HG02623 (cell line): ENCODE measurements at regions not wholly inside any gene's neighbourhood (a gene's known extent, or its start where the extent isn't known, plus 50 kb on each side); places are given as distances from the start of the nearest gene placed in this dataset.
A peak's percentile ranks its signal among the peaks of the same experiment; 100 is the strongest.

Experiments
- ATAC-seq: cut with Tn5 transposase; IDR thresholded peaks from one replicate; pipeline ENCODE4 v1.9.1; 2021; ENCODE audit warnings: moderate library complexity; ENCODE audit not compliant: unreplicated experiment

DNA sequence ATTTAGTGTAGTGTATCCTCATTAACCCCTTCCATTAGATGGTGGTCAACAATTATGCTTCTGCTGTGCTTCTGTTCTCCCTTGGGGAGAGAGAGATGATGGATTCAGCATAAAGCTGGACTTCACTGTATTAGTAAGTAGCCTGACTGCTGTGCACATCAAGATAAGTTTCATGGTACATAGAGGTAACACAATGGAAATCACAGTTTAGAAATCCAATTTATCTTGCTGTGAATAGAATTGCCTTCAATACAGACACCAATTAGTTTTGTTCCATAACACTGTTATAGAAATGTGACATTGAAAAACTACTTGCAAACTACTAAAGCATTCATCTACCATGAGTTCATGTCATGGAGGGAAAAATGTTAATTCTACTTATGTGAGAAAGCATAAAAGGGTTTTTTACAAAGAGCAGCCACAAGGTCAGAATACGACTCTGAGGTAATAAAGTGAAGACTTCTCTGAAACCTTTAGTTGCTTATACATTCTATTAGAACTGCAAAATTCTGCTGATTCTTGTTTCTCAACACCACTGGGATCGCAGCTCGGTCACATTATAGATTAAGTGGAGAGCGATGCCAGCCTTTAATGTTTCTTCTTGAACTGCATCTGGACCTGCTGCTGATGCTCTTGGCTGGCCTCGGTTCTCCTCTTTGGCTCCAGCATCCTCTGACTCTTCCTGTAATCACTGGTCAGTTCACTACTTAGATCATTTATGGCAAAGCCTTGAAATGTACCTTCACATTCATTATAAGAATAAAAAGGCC, 190.8 kb downstream of the ATP23 start:
- ATAC-seq, result no peak

DNA sequence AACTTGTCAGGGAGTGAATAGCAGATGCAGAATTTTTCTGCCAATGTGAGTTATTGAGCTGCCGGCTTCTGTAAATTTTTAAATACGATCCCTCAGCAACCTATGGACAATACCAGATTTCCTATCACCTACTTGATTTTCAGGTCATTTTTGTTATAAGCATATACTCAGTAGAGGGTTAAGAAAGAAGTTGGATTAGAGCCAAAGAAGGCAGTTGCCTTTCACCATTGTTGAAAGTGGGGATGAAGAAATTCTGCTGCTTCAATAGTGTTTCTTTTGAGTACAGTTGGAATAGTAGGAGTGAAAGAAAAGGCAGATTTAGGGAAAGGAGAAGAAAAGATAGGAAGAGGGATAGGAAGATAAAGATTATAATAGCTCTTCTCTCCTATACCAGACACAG, 197.1 kb downstream of the ATP23 start:
- no peak for ATAC-seq

DNA sequence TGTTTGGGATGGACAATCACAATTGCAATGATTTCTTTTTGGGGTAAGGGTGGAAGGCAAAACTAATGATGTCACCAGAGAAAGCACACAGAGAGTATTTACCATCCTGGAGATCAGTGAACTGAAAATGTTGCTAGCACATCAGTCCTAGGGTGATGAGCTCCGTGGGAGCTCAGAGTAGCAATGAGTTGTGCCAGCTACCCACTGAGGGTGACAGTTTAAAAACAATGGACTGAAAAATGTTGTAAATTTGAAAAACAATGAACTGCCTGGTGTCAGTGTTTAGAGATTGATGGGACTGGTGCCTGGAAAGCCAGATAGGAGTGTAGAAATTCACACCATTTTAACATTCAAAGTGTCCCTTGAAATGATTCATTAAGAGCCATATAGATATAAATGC, 198.5 kb downstream of the ATP23 start:
- no peak for ATAC-seq

- no peak for ATAC-seq
Observed at GRCh38 chr12:58140395-58140794, 199.0 kb downstream of the ATP23 start.

DNA sequence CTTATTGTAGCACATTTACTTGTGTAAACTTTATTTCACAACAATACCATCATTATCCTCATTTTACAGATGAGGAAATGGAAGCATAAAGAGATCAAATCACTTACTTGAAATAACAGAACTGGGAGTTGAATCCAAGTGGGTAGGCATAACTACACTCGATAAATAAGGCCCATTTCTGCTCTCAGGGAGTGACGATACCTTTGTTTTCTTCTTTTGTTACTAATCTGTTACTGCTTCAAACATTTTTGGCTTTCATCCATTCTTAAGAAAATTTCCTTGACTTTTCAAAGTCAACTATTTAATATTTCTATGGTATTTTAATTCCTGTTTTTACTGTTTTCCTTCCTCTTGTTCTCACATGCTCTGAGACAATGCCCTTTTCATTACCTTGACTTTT, 201.6 kb downstream of the ATP23 start:
- ATAC-seq, result no peak

DNA sequence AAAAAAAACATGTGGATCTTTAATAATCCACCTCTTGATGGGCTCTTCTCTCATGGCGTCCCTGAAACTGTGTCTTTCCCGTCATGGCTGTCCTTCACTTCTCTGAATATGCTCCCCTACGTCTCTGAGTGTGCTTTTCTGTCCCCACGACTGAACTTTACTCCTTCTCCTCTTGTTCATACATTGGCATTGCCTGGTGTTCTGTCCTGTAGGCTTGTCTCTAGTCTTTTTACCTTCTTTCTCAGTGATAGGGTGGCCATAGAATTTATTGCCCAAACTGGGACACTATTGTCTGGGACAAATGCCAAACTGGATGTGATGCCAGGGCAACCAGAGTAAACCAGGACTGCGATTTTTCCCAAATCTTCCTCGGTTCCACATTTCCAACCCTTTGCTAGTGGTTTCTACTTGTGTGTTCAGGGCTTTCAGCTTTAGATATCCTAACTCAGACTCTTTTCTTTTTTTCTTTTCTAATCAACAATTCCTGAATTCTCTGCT, 202.2 kb downstream of the ATP23 start:
- ATAC-seq, result no peak

GRCh38 chr12:58148405-58148804, 207.0 kb downstream of the ATP23 start:
- no peak for ATAC-seq

GRCh38 chr12:58148976-58149375, 207.6 kb downstream of the ATP23 start:
- no peak for ATAC-seq

DNA sequence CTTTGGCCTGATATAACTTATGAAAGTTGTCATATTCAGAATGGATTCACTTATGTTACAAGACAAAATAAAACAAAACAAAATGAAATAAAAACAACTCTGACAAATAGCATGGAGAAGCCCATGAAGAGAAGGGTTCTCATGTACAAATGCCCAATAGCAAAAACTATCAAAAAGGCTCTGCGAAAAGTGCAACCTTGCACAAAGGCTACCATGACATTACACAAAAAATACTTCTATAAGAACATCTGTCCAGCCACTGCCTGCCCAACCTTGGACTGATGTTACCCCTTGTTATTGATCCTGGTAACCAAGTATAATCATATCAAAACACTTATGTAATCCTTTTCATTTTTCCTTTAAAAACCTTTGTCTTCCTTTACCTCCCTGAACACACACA, 213.0 kb downstream of the ATP23 start:
- no peak for ATAC-seq

DNA sequence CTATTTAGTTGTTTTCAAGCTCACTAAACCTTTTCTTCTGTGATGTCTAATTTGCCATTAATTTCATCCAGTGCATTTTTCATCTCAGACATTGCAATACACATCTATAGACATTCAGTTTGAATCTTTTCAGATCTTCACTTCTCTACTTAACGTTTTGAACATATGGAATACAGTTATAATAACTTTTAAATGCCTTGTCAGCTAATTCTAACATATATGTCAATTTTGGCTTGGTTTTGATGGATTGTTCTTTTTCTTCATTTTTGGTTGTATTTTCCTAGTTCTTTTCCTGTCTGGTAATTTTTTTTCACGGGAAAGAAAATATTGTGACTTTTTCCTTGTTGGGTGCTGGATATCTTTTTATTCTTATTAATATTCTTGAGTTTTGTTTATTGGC, 215.3 kb downstream of the ATP23 start:
- ATAC-seq, result no peak

- ATAC-seq, result no peak
Observed at GRCh38 chr12:58159941-58160340, 218.6 kb downstream of the ATP23 start.

- ATAC-seq, result no peak
Observed at GRCh38 chr12:58161773-58162172, 220.4 kb downstream of the ATP23 start.

GRCh38 chr12:58163021-58163420, 221.7 kb downstream of the ATP23 start:
- no peak for ATAC-seq

DNA sequence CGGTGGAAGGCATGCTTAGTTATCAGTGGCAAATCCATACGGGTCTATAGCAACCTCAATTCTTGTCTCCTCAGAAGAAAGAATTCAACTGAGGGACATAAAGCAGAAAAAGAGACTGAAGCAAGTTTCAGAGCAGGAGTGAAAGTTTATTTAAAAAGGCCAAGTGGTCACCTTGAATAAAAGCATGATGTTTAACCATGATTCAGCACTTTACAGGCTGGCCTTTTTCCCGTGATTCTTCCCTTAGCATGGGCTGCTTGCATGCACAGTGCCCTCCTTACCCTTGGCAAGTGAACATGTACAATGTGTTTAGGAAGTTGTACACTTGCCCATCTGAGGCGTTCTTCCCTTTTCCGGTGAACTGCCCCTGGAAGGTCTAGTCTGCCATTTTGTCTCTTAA, 225.3 kb downstream of the ATP23 start:
- ATAC-seq, result no peak

DNA sequence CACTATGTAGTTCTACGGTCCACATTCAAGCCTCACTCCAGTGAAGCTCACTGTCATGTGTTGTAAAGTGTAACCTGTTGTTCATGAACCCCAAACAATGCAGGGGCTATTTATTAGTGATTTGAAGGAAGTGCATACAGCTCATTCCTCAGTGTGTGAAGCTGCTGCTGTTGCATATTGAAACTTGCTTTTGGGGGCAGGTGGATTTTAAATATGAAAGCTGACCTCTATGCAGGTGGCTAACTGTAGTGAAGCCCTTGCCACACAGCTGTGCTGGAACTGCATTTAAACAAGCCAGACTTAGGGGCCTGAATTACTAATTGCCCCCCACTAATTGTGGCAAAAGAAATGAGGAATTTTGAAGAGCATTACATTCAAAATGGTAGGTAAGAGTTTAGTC, 226.3 kb downstream of the ATP23 start:
- no peak for ATAC-seq

DNA sequence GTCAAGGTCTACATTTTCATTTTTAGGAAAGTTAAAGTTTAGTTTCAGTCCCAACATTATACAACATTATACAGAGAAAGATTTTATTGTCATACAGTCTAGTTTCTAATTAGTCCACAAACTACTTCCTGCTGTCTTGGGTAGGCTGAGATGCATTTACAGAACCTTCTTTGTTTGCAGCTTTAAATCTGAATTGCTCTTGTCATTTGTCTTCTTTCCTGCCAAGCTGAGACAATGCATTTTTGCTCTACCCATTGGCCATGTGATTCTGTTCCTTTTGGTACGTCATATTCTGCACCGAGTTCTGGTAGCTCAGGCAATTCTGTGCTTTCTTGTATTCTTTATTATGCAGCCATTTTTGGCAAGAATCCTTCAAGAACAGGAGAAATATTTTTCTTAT, 228.5 kb downstream of the ATP23 start:
- no peak for ATAC-seq

GRCh38 chr12:58171914-58172313, 230.5 kb downstream of the ATP23 start:
- no peak for ATAC-seq

GRCh38 chr12:58172433-58173073, 231.2 kb downstream of the ATP23 start:
- ATAC-seq, result no peak

- ATAC-seq, result no peak
Observed at GRCh38 chr12:58174316-58174715, 232.9 kb downstream of the ATP23 start.

- ATAC-seq, result peak; percentile 47
Observed at GRCh38 chr12:58176296-58176869, 235.0 kb downstream of the ATP23 start.

- ATAC-seq, result no peak
Observed at GRCh38 chr12:58177366-58177765, 236.0 kb downstream of the ATP23 start.

DNA sequence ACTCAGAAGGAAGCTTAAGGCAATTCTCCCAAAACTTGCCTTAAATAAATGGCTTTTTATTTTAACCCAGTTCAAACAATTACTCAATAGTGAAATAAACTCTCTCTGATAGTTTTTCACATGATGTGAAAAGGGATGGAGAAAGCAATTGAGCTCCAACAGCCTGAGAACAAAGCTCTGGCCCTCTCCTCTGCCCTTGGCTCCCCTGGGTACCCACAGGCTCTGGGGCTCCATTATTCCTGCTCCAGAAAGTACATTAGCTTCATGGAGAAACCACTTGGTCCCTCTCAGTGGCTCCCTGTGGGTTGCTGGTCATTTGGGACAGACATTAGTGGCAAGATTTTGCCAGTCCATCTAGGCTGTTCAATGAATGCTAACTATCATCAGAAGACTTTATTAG, 242.8 kb downstream of the ATP23 start:
- ATAC-seq, result no peak
